ENCODE measurements at regions not wholly inside any gene's neighbourhood (a gene's known extent, or its start where the extent isn't known, plus 50 kb on each side); places are given as distances from the start of the nearest gene placed in this dataset.

- no peak for DNase-seq
Measured at GRCh38 chr6:164195278-164195941, 780.9 kb downstream of the QKI start.

- DNase-seq: no peak
Measured at GRCh38 chr6:164188861-164189260, 774.3 kb downstream of the QKI start.

GRCh38 chr6:164185471-164185871 lies 771.0 kb downstream of the QKI start:
- DNase-seq: no peak

- DNase-seq: no peak
Measured at GRCh38 chr6:164184410-164184809, 769.9 kb downstream of the QKI start.

GRCh38 chr6:164183556-164184123 lies 769.1 kb downstream of the QKI start:
- DNase-seq: no peak

GRCh38 chr6:164178679-164179332 lies 764.3 kb downstream of the QKI start:
- DNase-seq: no peak

GRCh38 chr6:164169355-164169754 lies 754.8 kb downstream of the QKI start:
- no peak for DNase-seq

GRCh38 chr6:164168595-164168994 lies 754.1 kb downstream of the QKI start:
- no peak for DNase-seq

GRCh38 chr6:164167873-164168405 lies 753.4 kb downstream of the QKI start:
- no peak for DNase-seq

- DNase-seq: no peak
Measured at GRCh38 chr6:164166996-164167395, 752.5 kb downstream of the QKI start.

GRCh38 chr6:164166515-164166914 lies 752.0 kb downstream of the QKI start:
- DNase-seq: no peak

- no peak for DNase-seq
Measured at GRCh38 chr6:164164876-164165275, 750.4 kb downstream of the QKI start.

GRCh38 chr6:164163239-164163638 lies 748.7 kb downstream of the QKI start:
- no peak for DNase-seq

GRCh38 chr6:164159061-164159460 lies 744.5 kb downstream of the QKI start:
- DNase-seq: no peak

- DNase-seq: no peak
Measured at GRCh38 chr6:164154588-164154987, 740.1 kb downstream of the QKI start.

GRCh38 chr6:164152611-164153010 lies 738.1 kb downstream of the QKI start:
- DNase-seq: no peak

GRCh38 chr6:164151161-164152120 lies 736.9 kb downstream of the QKI start:
- no peak for DNase-seq

- DNase-seq: no peak
Measured at GRCh38 chr6:164150232-164150631, 735.7 kb downstream of the QKI start.

- DNase-seq: no peak
Measured at GRCh38 chr6:164148788-164149187, 734.3 kb downstream of the QKI start.

GRCh38 chr6:164144316-164144715 lies 729.8 kb downstream of the QKI start:
- DNase-seq: no peak

GRCh38 chr6:164142322-164142721 lies 727.8 kb downstream of the QKI start:
- DNase-seq: no peak

- DNase-seq: no peak
Measured at GRCh38 chr6:164135511-164136132, 721.1 kb downstream of the QKI start.

GRCh38 chr6:164133095-164133494 lies 718.6 kb downstream of the QKI start:
- DNase-seq: no peak

All from hematopoietic multipotent progenitor cell treated with erythropoietin and hydrocortisone succinate and interleukin-3 and kit ligand, for 8 days (in vitro differentiated cells).